ENCODE measurements at regions not wholly inside any gene's neighbourhood (a gene's known extent, or its start where the extent isn't known, plus 50 kb on each side); places are given as distances from the start of the nearest gene placed in this dataset.
A peak's percentile ranks its signal among the peaks of the same experiment; 100 is the strongest.

DNA sequence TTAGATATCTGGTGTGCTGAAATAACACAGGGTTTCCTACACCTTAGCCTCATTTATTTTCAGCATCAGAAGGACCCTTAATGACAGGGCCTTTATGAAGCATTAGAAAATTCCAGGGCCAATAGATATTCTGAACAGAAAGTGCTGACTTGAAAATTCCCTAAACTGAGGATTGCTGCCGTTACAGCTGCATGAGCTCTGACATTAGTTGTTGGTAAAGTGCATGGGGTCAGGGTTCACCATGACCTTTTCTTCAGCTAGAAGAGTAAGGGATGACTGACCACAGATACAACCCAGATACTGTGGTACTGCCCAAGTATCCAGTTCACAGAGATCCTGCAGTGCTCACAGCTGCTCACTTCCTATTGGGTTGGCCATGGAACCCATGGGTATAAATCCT, 181.7 kb upstream of the SLC25A13 start:
- no peak for DNase-seq
- intact Hi-C loops (cut with DNase I) = no loop called here
- no peak for ATAC-seq (ENCODE audit: poor library complexity)

DNA sequence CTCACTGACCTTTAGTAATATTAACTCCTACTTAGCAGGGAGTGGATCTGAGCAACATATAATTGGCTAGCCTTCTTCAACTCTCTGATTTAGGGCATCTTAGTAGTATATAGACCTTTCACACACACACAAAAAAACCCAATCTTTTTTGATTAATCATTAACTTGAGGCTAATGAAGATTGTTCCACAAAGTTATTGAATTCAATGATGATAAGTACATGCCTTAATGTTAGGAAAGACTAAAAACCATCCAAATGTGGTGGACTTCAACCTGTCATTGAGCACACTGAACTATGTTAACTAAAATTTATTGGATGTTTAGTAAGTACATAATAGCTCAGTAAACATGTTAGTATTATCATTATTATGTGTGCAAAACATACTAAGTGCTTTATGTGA, 179.4 kb upstream of the SLC25A13 start:
- ATAC-seq (ENCODE audit: poor library complexity) (no peak), DNase-seq (no peak)
- intact Hi-C loops (cut with DNase I) = no loop called here

DNA sequence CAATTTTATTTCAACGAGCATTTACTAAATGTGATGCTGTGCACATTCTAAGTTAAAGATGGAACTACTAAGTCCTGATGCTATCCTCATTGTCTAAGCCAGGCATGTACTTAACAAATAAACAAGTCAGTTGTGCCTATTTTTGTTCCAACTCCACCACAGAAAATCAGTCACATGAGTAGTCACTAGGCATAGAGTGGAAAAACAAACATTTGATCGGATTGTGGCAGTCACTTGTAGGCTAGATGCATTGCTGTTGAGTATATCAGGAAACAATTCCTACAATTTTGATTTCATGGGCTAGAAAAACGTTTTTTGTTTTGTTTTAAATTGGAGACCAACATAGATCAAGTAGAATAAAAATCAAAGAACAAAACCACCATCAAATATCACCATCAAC, 177.6 kb upstream of the SLC25A13 start:
- ATAC-seq (ENCODE audit: poor library complexity) (no peak), DNase-seq (no peak)
- intact Hi-C loops (cut with DNase I) = no loop called here

DNA sequence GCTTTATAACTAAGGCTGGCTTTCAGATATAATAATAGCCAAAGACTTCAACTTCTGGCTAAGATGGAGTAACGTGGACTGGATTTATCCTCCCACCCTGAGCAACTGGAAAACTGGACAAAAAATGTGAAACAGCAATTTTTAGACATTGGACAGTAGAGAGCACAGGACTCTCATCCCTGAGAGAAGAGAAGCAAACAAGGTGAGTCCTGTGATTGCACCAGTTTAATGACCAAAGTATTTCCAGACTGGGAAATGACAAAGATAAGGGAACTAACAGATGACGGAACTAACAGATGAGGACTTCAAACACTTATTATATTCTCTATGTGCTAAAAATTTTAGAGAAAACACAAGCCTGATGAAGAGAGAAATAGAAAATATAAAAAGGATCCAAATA, 175.7 kb upstream of the SLC25A13 start:
- intact Hi-C loops (cut with DNase I) = no loop called here
- DNase-seq = no peak
- no peak for ATAC-seq (ENCODE audit: poor library complexity)

DNA sequence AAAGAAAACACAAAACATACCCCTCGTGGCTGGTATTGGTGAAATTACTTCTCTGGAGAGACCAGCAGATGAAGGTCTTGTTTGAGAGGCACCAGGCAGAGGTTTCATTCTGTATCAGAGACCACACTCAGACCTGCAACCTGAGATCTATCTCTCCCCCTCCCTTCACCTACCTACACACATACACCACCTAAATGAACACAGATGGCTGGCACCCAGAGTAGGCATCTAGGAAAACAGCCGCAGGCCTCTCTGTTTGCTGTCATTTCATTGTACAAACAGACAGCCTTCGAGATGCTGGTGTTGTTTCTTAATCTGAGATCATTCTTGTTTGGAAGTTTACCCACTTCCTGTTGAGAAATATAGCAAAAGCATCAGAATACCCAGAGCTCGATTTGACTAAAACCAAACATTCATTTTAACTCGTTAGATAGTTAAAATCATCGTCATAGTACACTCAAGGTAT, 173.9 kb upstream of the SLC25A13 start:
- no peak for DNase-seq
- intact Hi-C loops (cut with DNase I) = no loop called here
- no peak for ATAC-seq (ENCODE audit: poor library complexity)

DNA sequence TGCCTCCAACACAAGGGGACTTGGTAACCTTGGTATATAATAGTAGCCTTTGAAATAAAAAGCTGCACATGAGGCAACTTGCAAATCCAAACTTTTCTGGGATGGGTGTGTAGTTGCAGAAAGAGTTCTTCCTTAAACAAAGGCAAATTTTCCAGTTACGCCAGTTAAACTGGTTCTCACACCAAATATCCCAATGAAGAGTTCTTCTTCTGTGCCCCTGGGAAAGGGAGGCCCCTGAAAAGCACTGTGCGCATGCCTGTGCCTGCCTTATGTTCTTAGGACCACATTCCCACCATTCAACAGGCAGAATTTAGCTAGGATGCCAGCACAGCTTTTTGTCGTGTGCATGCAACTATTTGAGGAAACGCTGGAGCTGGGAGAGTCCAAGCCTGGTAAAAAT, 164.8 kb upstream of the SLC25A13 start:
- no peak for ATAC-seq (ENCODE audit: poor library complexity)
- DNase-seq = no peak
- intact Hi-C loops (cut with DNase I) = no loop called here

DNA sequence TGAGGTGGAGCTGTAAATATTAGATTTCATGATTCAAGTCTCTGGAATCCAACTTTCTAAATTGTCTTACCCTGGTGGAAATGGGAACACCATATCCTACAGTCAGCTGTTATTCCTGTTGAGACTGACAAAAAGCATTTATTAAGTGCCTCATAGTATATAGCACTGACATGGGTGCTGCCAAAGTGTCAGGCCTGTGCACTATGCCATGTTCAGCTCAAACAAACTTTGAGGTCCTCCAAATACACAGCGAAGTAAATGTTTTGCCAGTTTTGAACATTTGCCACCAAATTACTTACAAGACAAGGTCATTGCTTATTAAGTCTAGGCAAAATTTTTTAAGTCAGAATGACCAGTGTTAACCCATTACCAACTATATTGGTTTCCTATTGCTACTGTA, 162.9 kb upstream of the SLC25A13 start:
- intact Hi-C loops (cut with DNase I) = no loop called here
- ATAC-seq (ENCODE audit: poor library complexity) (no peak), DNase-seq (no peak)

DNA sequence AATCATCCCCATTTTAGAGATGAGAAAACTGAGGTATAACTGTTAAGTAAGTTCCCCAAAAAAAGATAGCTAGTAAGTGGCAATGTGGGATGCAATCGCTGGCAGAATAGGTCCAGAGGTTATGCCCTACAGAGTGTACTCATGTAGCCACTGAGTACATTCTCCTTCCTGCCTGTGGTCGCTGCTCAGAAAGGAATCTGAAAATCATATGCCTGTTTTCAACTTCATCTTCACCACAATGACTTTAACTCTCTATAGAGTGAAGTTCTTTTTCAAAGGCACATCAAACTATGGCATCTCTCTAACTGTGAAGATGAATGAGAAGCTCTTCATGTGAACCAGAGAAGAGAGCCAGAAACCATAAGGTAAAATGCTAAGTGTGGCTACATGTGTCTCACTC, 162.2 kb upstream of the SLC25A13 start:
- intact Hi-C loops (cut with DNase I) = no loop called here
- DNase-seq (no peak), ATAC-seq (ENCODE audit: poor library complexity) (no peak)

DNA sequence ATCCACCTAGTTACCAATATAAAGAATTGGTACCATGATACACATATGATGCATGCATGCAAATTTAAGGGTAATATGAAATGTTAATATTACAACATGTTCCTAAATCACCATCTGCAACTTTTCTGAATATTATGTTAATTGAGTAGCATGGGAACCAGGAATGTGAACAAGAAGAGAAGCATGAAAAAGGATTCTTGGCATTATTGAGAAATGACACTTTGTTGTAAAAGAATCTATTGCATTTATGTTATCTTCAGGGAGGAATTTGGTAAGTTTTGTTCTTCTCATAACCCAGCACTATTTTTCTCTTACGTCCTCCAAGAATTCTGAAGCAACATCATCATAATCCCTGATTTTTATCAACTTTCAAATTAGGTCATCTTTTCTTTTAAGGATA, 159.9 kb upstream of the SLC25A13 start:
- intact Hi-C loops (cut with DNase I) = no loop called here
- DNase-seq = no peak
- ATAC-seq (ENCODE audit: poor library complexity) = no peak

DNA sequence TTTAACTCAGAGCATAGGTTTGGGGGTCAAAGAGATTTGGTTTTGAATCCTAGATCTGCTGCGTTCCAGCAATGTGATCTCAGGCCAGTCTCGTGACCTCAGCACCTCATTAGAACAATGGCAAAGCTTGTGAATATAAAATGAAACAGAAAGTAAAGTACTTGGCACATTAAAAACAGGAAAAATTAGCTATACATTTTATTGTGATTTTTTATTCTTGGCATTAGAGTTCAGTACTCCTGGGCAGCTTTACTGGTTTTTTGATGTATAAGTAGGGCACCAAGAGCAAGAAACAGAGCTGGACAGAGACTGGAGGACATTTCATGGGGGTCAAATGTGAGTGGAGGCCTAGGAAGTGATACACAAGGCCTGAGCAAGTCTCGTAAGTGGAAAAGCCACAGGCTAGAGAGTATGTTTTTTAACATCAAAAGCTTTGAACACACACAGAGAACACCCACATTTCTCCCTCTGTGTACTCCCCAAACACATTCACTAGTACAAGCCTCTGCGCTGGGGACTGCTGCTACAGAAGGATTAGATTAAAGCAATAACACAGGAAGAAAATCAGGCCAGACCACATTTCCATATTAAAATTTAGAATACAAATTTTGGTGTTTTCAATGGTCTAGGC, 157.2 kb upstream of the SLC25A13 start:
- DNase-seq = no peak
- no peak for ATAC-seq (ENCODE audit: poor library complexity)

DNA sequence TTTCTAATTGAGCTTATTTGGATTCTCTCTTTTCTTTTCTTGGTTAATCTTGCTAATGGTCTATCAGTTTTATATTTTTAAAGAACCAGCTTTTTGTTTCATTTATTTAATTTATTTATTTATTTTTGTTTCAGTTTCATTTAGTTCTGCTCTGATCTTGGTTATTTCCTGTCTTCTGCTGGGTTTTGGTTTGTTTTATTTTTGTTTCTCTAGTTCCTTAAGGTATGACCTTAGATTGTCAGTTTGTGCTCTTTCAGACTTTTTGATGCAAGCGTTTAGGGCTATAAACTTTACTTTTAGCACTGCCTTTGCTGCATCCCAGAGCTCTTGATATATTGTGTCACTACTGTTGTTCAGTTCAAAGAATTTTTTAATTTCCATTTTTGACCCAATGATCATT, 149.7 kb upstream of the SLC25A13 start:
- intact Hi-C loops (cut with DNase I) = no loop called here
- no peak for ATAC-seq (ENCODE audit: poor library complexity)
- no peak for DNase-seq

More for the DNA sequence above, 157.2 kb upstream of the SLC25A13 start:
- intact Hi-C loops (cut with DNase I) = no loop called here

DNA sequence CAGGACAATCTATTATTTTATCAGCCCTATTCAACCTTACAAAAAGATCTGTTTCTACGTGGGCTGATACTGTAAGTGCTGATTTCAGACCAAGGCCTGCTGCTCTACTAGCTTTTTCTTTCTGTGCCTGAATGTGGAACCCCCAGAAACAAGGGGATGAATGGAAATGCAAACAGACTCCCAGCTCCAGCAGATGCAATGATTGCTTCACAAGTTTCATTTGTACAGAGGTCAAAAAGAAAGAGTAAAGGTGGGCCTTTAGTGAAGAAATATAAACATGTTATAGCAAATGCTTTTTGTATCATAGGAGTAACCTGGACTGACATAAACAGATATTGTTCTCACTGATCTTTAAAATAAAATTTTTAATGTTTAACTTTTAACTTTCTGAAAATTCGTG, 130.2 kb upstream of the SLC25A13 start:
- intact Hi-C loops (cut with DNase I) = no loop called here
- no peak for DNase-seq
- no peak for ATAC-seq (ENCODE audit: poor library complexity)

DNA sequence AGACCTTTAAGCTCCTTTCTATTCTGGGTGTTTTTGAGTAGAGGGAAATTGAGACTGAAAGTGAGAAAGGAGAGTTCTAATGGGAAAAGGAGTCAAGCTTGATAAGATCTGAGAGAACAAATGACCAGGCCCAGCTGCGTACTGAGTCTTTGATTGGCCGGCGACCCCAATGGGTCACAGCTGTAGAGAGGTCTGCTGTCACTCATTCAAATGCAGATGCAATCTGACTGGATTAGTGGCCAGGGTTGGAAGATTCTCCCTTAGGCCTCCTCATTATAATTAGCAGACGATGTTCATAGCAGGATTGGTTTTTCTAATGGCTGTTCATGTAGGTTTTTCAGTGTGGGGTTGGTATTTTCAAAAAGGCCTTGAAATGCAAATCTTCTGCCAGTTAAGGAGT, 127.2 kb upstream of the SLC25A13 start:
- DNase-seq (no peak), ATAC-seq (ENCODE audit: poor library complexity) (no peak)
- intact Hi-C loops (cut with DNase I) = no loop called here

DNA sequence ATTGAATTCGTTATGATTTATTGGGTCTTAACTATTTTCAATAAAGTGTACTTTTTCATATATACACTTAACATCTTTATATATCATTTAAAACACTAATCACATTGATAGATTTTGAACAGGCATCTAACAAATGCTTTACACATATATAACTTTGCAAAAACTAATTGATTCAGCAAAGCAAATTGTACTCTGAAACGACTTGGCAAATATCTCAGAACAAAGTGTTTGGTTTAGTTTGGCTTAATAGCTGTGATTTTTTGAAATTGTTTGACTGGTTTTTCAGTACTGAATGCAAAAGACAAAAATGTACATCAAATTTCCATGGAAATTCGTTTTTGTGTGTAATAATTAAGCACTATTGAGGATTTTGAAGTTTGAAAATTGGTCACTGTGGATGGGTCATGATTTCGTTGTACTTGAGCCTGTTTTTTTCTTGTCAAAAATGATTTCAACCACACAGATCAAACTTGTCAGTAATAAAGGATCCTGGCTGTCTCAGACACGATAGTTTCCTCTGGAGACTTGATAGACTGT, 125.3 kb upstream of the SLC25A13 start:
- intact Hi-C loops (cut with DNase I) = no loop called here
- ATAC-seq (ENCODE audit: poor library complexity) = no peak
- no peak for DNase-seq

DNA sequence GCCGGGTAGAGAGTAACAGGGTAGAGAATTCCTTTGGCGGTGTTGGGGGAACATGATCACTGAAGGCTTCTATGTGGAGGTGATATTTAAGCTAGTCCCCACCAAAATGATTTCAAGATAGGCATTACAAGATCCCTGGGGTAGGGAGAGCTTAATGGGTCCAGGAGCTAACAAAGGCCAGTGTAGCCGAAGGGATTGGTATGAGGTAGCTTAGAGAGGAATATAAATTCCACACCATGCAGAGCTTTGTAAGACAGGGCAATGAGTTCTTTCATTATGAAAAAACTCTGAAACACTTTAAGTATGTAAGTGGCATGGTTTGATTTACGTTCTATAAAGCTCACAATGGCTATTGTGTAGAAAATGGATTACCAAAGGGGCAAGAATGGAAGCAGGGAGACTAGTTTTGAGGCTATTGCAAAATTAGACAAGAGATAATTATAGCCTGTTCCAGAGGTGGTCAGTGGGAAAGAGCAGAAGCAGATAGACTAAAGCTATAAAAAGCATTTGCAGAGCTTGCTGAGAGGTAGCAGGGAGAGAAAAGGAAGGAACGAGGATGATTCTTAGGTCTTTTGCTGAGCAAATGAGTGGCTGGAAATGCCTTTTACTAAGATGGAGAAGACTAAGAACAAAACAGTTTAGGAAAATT, 119.7 kb upstream of the SLC25A13 start:
- DNase-seq (no peak), ATAC-seq (ENCODE audit: poor library complexity) (peak; percentile 79)
- intact Hi-C loops (cut with DNase I) = no loop called here

DNA sequence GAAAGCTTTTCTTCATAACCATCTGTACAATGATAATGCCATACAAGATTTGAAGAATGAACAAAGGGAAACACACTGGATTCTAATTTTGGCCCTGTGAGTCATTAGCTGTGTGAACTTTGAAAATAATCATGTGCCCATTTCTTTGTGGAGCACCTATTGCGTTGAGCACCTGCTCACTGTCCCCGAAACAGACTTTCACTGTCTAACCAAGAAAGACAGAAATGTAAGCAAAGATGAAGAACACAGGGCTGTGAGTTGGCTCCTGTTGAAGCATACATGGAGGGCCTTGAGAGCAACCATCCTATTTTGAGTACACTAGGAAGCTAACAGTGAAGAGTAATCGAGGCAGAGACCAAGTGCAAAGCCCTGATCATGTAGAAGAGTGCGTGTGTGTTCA, 118.4 kb upstream of the SLC25A13 start:
- no peak for DNase-seq
- intact Hi-C loops (cut with DNase I) = no loop called here
- no peak for ATAC-seq (ENCODE audit: poor library complexity)

DNA sequence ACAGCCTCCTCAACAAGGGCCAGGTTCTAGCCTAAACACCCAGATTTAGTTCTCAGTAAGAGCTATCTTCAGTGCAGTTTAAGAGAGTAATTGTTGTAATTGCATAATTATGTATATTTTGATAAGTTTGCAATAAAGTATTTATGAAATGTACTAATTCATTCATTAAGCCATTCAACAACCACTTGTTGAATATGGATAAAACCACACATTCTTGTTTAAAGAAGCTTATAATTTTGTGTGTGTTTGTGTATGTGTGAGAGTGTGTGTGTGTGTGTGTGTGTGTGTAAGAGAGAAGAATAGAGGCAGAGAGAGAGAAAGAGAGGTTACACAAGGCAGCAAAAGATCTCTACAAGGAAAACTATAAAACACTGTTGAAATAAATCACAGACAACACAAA, 115.0 kb upstream of the SLC25A13 start:
- DNase-seq (no peak), ATAC-seq (ENCODE audit: poor library complexity) (no peak)
- intact Hi-C loops (cut with DNase I) = no loop called here

DNA sequence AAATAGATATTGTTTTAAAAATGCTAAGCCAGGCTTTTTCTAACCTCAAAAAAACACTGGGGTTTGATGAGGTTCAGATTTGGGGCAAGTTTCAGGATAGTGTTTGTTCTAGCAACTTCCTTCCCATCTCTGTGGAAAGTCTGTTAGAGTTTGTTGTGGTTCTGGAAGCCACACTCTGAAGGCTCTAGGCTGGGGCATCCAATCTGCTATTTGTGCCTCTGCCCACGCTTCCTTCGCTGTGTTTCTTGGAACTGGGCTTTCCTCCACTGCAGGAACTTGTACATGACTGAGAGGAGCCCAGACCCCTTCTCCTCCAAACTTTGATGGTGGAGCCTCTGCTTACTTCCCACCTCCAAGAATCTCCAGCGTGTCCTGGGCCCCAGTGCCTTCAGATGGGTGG, 108.5 kb upstream of the SLC25A13 start:
- intact Hi-C loops (cut with DNase I) = no loop called here
- ATAC-seq (ENCODE audit: poor library complexity) (no peak), DNase-seq (no peak)

DNA sequence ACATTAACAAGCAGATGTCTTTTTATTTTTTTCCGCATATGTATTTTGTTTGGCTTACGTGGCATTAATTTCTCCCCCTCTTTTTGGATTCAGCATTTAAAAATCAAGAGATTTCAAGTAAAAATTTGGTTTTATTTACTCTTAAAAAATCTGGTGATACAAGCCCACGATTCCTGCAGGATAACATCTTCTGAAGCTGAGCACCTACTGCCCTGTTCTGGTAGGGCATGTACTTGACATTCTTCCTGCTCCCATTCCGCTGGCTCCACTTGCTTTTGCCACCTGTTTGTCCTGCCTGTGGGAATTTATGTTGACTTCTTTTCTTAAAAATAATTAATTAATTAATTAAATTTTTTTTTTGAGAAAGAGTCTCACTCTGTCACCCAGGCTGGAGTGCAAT, 105.2 kb upstream of the SLC25A13 start:
- no peak for DNase-seq
- ATAC-seq (ENCODE audit: poor library complexity) = no peak
- intact Hi-C loops (cut with DNase I) = no loop called here

DNA sequence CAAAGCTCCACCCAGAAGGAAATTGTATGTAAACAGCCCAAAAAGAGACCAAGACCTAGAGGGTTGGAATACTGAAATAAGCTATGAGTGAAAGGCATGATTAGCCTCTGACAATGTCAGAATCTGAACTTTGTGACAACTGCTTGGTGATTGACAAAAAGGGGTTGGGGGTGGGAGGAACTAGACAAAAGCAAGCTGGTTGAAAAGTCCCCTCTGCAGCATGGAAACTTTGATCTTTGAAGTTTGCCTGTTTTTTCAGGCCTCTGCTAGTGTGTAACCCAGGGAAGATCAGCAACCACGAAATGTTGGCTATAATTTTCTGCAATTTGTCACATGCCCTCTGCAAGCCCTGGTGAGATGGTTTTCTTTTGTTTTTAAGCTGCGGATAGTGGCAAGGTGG, 104.8 kb upstream of the SLC25A13 start:
- DNase-seq (no peak), ATAC-seq (ENCODE audit: poor library complexity) (no peak)
- intact Hi-C loops (cut with DNase I) = no loop called here

DNA sequence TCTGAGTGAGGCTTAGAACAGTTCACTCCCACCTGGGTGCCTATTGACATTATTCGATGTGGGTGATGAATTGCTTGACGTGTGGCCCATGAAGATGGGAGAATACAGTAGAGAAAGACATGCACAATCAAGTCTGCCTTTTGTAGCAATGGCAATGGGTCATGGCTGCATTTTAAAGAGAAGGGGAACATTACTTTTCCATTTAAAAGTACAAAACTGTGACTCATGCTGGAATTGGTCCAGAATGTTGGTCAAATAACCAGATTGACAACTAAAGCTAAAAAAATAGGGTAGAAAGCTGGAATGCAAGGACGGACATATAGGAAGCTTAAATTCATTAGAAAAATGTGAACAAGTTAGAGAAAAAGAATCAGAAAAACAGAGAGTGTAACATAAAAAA, 104.1 kb upstream of the SLC25A13 start:
- ATAC-seq (ENCODE audit: poor library complexity) (no peak), DNase-seq (no peak)
- intact Hi-C loops (cut with DNase I) = no loop called here
